ENCODE measurements at regions not wholly inside any gene's neighbourhood (a gene's known extent, or its start where the extent isn't known, plus 50 kb on each side); places are given as distances from the start of the nearest gene placed in this dataset.
"Not testable (repeated sequence)": the region's sequence is repeated elsewhere in the genome, so short reads cannot be mapped to it uniquely, and the experiment has no call there.

GRCh38 chr13:24981181-24981803 is 114.6 kb upstream of the PABPC3 start:
- H3K4me2 ChIP-seq (ENCODE audit: control insufficient read depth, insufficient read depth); DNase-seq (ENCODE audit: low read depth, low spot score); H3K79me2 ChIP-seq (ENCODE audit: control insufficient read depth, insufficient read depth, low read length); in situ Hi-C loops (cut with MboI); RAD21 ChIA-PET (ENCODE audit: unreplicated experiment); H3K36me3 ChIP-seq (ENCODE audit: control insufficient read depth in 2 of 2, insufficient read depth in 2 of 2, low read length in 1 of 2); intact Hi-C loops (cut with micrococcal nuclease; ENCODE audit: unreplicated experiment); SMC1A ChIA-PET (ENCODE audit: uncharacterized antibody, unreplicated experiment); H3K27me3 ChIP-seq (replicated peaks in 1 of 2; ENCODE audit: control insufficient read depth in 2 of 2, insufficient read depth in 2 of 2, low read length in 1 of 2); H2AFZ ChIP-seq (ENCODE audit: control insufficient read depth, low read depth, low read length); ATAC-seq; H3K9ac ChIP-seq (ENCODE audit: control insufficient read depth, insufficient read depth, low read length); H3K4me1 ChIP-seq (ENCODE audit: control insufficient read depth, insufficient read depth, low read length); H3K27ac ChIP-seq (ENCODE audit: control insufficient read depth, insufficient read depth); H3K4me3 ChIP-seq; FAIRE-seq; H3K9me3 ChIP-seq (replicated peaks; ENCODE audit: control insufficient read depth, insufficient read depth, low read length); H4K20me1 ChIP-seq (ENCODE audit: control insufficient read depth, insufficient read depth); BruUV-seq (replicated peaks): not testable (repeated sequence)
- CTCF ChIA-PET = interaction anchor here (1.1 kb wide), 1 partner anchor 14 kb away, joined by 4 read pairs; no protein-coding TSS in a partner anchor
- WGBS (ENCODE audit: insufficient coverage, insufficient replicate concordance, low lambda C conversion rate, missing lambda C conversion rate) = 43% methylated on average over 2 of the region's 3 CpGs
- POLR2A ChIA-PET = interaction anchor here (0.6 kb wide), 1 partner anchor 8 kb away, joined by 3 read pairs; no protein-coding TSS in a partner anchor

DNA sequence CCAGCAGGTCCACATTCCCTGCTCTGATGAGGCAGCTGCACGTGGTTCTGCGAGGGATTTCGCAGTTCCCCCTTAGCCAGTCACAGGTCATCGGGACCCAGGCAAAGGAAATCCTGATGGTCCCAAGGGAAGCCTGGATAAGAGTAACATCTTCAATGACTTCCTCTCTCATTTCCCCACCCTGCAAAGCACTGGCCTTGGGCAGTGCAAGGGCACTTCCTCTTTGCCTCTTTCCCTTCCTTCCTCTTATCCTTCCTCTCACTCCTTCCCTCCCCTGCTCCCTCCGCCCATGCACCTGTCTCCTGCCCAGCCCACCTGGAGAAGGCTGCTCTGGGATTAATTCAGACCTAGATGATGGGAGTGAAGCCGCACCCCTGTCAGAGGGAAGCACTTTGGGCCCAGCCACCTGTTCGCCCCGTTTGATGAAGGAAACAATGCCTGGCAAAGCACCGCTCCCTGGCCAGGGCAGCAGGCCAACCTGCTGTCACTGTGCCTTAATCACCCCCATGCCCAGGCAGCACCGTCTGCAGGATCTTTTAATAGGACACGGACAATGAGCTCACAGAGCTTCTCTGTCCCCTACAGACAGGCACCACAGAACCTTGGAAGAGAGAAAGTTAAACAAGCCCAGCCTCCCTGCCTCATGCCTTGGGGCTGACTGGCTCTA is 113.5 kb upstream of the PABPC3 start:
- FAIRE-seq (no peak), DNase-seq (ENCODE audit: low read depth, low spot score) (no peak), ATAC-seq (no peak)
- Histone ChIP-seq H3K4me1 (ENCODE audit: control insufficient read depth, insufficient read depth, low read length) (no peaks in the 10 kb centered on the region), H2AFZ (ENCODE audit: control insufficient read depth, low read depth, low read length) (no peak overlapping the region), H3K27ac (ENCODE audit: control insufficient read depth, insufficient read depth) (no peak overlapping the region), H3K4me2 (ENCODE audit: control insufficient read depth, insufficient read depth) (no peak overlapping the region), H3K36me3 (ENCODE audit: control insufficient read depth in 2 of 2, insufficient read depth in 2 of 2, low read length in 1 of 2) (no peaks in the 10 kb centered on the region), H3K79me2 (ENCODE audit: control insufficient read depth, insufficient read depth, low read length) (no peaks in the 10 kb centered on the region), H3K4me3 (no peak overlapping the region), H4K20me1 (ENCODE audit: control insufficient read depth, insufficient read depth) (no peaks in the 10 kb centered on the region), H3K27me3 (replicated peaks in 1 of 2; ENCODE audit: control insufficient read depth in 2 of 2, insufficient read depth in 2 of 2, low read length in 1 of 2) (peaks cover 2 to 6% of the 10 kb centered on the region in 2 experiments; a peak in 2 of 4 replicates), H3K9me3 (replicated peaks; ENCODE audit: control insufficient read depth, insufficient read depth, low read length) (no peaks in the 10 kb centered on the region), H3K9ac (ENCODE audit: control insufficient read depth, insufficient read depth, low read length) (no peak overlapping the region)
- CTCF ChIA-PET = interaction anchor here (1.0 to 1.1 kb wide), 2 partner anchors 13 to 288 kb away, joined by 4 to 6 read pairs; no protein-coding TSS in a partner anchor
- in situ Hi-C loops (cut with MboI) = no loop called here
- SMC1A ChIA-PET (ENCODE audit: uncharacterized antibody, unreplicated experiment) = no interaction called here
- no TSS peak for BruUV-seq (replicated peaks)
- RAD21 ChIA-PET (ENCODE audit: unreplicated experiment) = no interaction called here
- 5% methylated on average over 11 of the region's 11 CpGs for WGBS (ENCODE audit: insufficient coverage, insufficient replicate concordance, low lambda C conversion rate, missing lambda C conversion rate)
- intact Hi-C loops (cut with micrococcal nuclease; ENCODE audit: unreplicated experiment) = no loop called here
- TF ChIP-seq SPI1 (IDR thresholded peaks at IDR 0.05; ENCODE audit: borderline replicate concordance, insufficient read depth, low read depth, low read length) (0 out of 2 replicates have a peak, but pooled peaks have one; percentile 10), CEBPB (IDR thresholded peaks at IDR 0.05; ENCODE audit: borderline replicate concordance in 1 of 2, low read depth in 2 of 2, low read length in 2 of 2) (no peak), MTA3 (IDR thresholded peaks at IDR 0.05; ENCODE audit: borderline replicate concordance, low read length) (no peak)
- POLR2A ChIA-PET = no interaction called here
